HPDE6-E6E7 (cell line): ENCODE measurements at regions not wholly inside any gene's neighbourhood (a gene's known extent, or its start where the extent isn't known, plus 50 kb on each side); places are given as distances from the start of the nearest gene placed in this dataset.

Source experiments
- DNase-seq: peaks from one replicate; pipeline ENCODE4 v3.0.0; 2011; ENCODE audit warnings: missing footprints; ENCODE audit errors: extremely low spot score

DNA sequence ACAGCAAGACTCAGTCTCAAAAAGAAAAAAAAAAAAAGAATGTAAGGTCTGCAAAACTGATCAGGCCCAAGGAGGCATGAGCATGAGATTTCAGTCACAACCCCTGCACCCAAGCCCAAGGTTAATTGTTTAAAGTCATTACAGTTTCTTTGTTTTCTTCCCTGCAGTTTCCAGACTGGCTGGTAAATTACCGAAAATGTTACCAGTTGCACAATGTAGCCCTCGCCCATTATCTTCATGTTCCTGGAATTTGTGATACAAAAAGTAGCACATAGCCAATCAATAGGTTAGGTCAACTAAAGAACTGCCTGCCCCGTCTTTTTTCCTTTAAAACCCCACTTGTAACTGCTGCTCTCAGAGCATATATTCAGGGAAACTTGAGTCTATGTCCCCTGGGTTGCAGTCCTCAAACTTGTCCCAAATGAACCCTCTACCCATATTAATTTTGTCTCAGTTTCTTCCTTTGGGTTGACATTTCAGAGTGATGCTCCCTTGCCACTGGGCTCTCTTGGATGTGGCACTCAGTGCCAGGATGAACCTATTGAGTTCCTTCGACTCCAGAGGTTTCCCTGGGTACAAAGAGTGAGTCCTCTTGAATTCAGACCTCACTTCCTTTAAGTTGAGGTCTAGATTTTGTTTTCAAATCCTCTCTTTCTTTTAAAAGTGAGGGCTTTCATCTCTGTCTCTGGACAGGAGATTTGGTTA, 216.2 kb upstream of the HS6ST1 start:
- DNase-seq, result no peak

DNA sequence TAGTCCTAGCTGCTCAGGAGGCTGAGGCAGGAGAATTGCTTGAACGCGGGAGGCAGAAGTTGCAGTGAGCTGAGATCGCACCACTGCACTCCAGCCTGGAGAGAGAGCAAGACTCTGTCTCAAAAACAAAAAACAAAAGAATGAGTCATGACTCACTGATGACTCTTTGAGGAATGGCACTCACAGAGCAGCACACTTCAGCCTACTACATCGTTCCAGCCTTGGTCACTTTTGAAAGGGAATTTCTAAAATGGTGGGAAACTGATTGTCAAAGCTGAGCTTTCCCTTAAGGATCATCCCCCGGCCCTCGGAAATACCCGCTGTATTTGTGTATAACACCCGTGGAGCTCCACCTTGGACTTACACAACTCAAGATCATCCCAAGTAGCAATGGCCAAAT, 217.3 kb upstream of the HS6ST1 start:
- DNase-seq, result no peak

- DNase-seq, result no peak
These were observed 218.4 kb upstream of the HS6ST1 start for GRCh38 chr2:128536925-128537620.

DNA sequence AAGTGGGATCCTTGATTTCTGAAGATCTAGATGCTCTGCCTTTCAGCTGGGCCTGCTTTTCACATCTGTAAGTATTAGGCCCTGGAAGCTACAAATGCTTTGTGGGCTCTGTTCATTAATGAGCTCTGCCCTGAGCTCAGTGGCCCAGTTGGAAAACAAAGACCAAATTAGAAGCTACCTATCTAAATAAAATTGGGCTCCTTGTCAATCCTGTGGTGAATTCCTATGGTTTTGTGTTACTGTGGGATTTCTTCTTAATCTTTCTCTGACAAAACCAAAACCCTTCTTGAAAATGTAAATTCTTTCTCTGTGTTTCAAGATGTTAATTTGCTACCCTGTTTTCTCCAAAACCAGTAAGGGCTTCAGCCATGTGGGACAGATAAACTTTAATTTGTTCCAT, 219.0 kb upstream of the HS6ST1 start:
- DNase-seq, result no peak

DNA sequence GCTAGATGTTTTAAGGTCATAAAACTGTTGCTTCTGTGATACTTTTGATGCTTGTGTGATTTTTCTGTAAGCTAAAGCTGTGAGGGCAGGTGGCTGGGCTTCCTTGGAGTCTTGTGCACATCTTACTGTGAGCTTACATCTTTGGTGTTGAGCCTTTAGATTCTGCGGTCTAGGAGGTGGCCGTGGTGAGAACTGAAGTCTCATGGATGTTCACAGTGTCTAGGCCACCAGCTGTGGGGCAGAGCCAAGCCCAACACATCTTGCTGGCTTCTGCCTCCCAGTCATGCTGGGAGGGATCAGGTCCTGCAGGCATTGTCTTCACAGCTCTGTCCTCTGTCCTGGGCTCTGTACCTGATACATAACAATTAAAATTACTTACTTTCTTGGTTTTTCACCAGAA, 219.7 kb upstream of the HS6ST1 start:
- no peak for DNase-seq

GRCh38 chr2:128540670-128541069, 222.0 kb upstream of the HS6ST1 start:
- DNase-seq, result no peak

GRCh38 chr2:128541448-128541847, 222.8 kb upstream of the HS6ST1 start:
- no peak for DNase-seq

- DNase-seq, result no peak
These were observed 224.4 kb upstream of the HS6ST1 start for GRCh38 chr2:128543036-128543435.

- no peak for DNase-seq
These were observed 225.0 kb upstream of the HS6ST1 start for GRCh38 chr2:128543646-128544045.

DNA sequence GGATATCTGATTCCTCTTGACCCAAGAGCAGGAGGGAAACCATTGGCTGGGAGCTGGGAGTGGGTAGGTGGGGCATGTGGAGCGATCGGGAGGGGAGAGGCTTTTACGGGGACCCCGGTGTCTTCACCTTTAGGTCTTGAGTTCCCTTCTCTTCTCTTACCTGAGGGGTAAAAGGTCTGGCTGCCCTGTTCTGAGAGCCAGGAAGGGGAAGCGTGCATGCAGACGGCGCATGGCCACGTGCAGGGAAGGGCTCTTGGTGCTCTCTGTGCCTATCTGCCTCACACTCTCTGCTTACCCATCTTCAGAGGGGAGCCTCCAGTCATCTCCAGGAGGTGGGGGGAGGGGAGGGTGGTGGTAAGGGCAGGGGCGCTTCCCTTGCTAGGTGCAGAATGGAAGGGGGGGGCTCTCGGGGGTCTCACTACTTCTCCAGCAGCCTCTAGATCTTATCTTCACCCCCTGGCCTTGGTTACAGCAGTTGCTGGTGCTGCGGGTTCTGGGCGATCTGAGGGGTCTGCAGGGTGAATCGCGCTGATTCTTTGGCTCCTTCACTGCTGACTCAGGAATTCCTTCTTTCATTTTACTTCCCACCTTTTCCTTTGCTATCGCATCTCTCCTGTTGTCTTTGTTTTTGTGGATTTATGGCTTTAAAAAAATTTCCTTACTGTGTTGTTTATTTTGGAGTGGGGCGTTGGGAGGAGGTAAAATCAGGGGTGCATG, 225.8 kb upstream of the HS6ST1 start:
- no peak for DNase-seq

DNA sequence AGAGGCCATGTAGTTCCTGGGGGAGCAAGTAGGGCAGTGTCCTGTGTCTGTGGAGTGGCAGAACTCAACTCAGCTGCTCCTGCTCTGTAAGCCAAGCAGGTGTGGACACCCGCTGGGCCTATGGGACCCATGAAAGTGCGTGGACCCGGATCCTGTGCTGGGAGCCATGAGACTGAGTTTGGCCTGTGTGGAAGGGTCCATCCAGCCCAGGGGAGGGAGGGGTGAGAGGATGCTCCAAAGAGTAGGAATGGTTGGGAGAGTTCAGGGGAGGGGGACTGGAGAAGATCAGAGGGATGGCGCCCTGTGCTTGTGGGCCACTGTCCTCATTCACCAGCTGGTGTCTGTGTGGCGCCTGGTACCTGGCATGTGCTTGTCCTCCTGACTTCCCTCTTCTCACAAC, 226.4 kb upstream of the HS6ST1 start:
- no peak for DNase-seq

- no peak for DNase-seq
These were observed 227.2 kb upstream of the HS6ST1 start for GRCh38 chr2:128545829-128546228.

DNA sequence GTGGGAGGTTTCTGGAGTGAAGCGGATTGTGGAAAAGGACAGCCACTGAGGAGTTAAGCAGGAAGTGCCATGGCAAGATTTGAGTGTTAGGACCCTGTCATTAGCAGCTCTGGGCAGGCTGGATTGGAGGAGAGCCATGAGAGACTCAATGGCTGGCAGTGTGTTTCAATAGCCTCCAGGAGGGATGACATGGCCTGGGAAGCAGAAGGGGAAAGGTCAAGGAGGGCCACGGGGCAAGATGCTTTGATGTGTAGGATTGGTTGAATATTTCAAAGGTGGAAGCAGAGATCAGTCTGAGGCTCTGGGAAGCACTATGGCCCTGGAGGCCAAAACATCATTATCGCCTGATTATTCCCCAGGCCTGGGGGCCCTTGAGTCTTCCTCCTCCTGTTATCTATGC, 229.0 kb upstream of the HS6ST1 start:
- no peak for DNase-seq

- DNase-seq, result no peak
These were observed 229.8 kb upstream of the HS6ST1 start for GRCh38 chr2:128548461-128548891.

DNA sequence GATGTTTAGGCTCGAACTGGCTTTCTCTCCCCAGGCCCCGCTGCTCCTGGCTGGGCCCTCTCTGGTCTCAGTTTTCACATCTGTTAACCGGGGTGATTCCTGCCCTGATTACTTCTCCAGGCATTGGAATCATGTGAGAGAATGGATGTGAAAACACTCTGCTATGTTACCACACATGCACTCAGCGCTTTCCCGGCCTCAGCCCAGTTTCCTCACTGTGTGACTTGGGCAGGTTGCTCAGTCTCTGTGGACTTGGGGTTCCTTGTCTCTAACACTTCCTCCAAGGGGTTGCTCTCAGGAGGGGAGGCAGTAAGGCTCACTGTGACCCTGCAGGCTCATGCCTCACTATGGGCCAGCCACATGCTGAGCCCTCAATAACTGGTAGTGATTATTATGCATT, 230.4 kb upstream of the HS6ST1 start:
- DNase-seq, result no peak

DNA sequence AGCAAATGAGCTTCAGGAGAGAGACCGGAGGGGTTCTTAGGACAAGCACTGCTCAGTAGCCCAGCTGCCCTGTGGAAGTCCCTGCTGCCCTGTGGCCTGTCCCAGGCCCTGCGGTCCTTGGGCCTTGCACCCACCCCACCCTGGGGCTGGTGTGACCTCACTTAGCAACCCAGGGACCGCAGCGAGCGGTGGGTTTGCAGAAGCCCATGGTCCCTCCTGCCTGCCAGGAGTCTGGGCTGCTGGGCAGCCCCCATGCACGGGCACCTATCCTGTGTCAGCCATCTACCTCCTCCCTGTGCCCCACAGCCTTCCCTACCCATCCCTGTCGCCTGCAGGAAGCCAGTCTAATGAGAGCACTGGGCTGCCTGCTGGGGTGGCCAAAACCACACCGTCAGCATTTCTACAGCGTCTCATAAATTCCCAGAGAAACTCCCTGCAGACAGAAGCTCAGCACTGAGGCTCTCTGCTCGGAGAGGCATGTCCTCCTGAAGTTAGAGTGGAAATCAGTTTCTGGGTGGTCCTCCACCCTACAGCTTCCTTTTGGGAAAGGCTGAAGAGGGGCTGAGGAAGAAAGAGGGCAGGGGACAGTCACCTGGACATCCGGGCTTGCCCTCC, 231.1 kb upstream of the HS6ST1 start:
- no peak for DNase-seq

DNA sequence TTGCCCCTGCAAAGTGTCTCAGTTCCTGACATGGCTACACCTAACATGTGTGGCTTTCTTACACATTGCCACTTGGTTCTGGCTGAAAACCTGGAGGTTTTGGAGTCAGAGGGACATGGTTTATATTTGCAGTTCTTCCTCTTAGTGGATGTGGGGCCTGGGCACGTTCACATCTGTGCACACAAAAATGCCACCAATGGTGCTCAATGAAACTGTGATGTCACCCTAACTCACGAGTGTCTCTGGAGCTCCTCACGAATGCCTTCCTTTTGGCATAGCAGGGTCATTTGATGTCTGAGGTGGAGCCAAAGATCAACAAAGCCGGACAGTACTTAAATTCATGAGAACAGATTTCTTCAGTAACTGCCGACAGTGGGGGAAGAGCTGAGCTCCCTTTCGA, 231.7 kb upstream of the HS6ST1 start:
- DNase-seq, result no peak

- no peak for DNase-seq
These were observed 232.2 kb upstream of the HS6ST1 start for GRCh38 chr2:128550801-128551416.

- no peak for DNase-seq
These were observed 232.8 kb upstream of the HS6ST1 start for GRCh38 chr2:128551435-128551834.

GRCh38 chr2:128552141-128552805, 233.6 kb upstream of the HS6ST1 start:
- DNase-seq, result no peak

- no peak for DNase-seq
These were observed 234.3 kb upstream of the HS6ST1 start for GRCh38 chr2:128552806-128553551.
